HepG2 (cell line): ENCODE measurements at regions not wholly inside any gene's neighbourhood (a gene's known extent, or its start where the extent isn't known, plus 50 kb on each side); places are given as distances from the start of the nearest gene placed in this dataset.

ENCODE experiments used
- ATAC-seq: fragments of 200-7000 bp; cut with Tn5 transposase; 3 replicates; pipeline ENCODE4 v1.9.1; 2020; ENCODE audit warnings: mild to moderate bottlenecking, moderate library complexity
- BruUV-seq: library from RNA; stranded (reverse); fragments of 400-500 nt; replicated peaks from 2 replicates; lab custom pipeline; 2021; lab: Mats Ljungman, UMichigan
- CTCF ChIA-PET: fragments of 300-600 bp; formaldehyde crosslinking; extraction: SDS; loops from one replicate; lab custom pipeline; 2021; ENCODE audit warnings: low total read pairs, inconsistent platforms, low intra/inter-chr PET ratio; lab: Yijun Ruan, JAX
- POLR2A ChIA-PET: fragments of 350-600 bp; sonication (Branson Sonifier 250); formaldehyde crosslinking; loops from one replicate; lab custom pipeline; 2020; ENCODE audit warnings: antibody characterized with exemption, inconsistent platforms; lab: Yijun Ruan, JAX
- DNase-seq: peaks from one replicate; pipeline ENCODE4 v3.0.0-alpha.2; 2015; ENCODE audit warnings: low spot score
- FAIRE-seq: peaks from 3 replicates; lab custom pipeline; 2011; peaks lifted over from hg19 to GRCh38; lab: Jason Lieb, UNC
- H2AFZ ChIP-seq: one replicate; pipeline ENCODE4 v1.6.1; 2011; ENCODE audit warnings: low read length, inconsistent platforms
- H3K27ac ChIP-seq: fragments of 300-600 bp; 3 replicates; pipeline ENCODE4 v1.8.0; 2011; ENCODE audit warnings: mixed run types, mild to moderate bottlenecking, mixed read lengths, low read length, inconsistent platforms; ENCODE audit not compliant: insufficient read depth; ENCODE audit errors: extremely low read length
- H3K27me3 ChIP-seq, 2 experiments: fragments of 200-600 bp in 1 of 2; 2 replicates in 1 of 2; 3 replicates in 1 of 2; pipeline versions ENCODE4 v1.6.0 to v1.8.0; 2011; ENCODE audit warnings: low read length in 2 of 2, mild to moderate bottlenecking in 2 of 2, moderate library complexity in 2 of 2, inconsistent platforms in 1 of 2; ENCODE audit not compliant: insufficient read depth in 2 of 2, control insufficient read depth in 1 of 2
- H3K36me3 ChIP-seq, 2 experiments: fragments of 200-600 bp in 1 of 2; replicated peaks in 1 of 2; 2 replicates in 1 of 2; 3 replicates in 1 of 2; pipeline versions ENCODE4 v1.5.1 to v1.8.0; 2011; ENCODE audit warnings: low read length in 2 of 2, inconsistent platforms in 1 of 2; ENCODE audit not compliant: insufficient read depth in 2 of 2, control insufficient read depth in 1 of 2
- H3K4me1 ChIP-seq: 2 replicates; pipeline ENCODE4 v1.5.1; 2012; ENCODE audit warnings: low read length, inconsistent platforms; ENCODE audit not compliant: insufficient read depth
- H3K4me2 ChIP-seq: 2 replicates; pipeline ENCODE4 v1.6.0; 2011; ENCODE audit warnings: low read depth, low read length, inconsistent platforms
- H3K4me3 ChIP-seq, 3 experiments: fragments of 200-600 bp in 1 of 3; sonication (generic), shearing (Covaris generic) in 1 of 3; replicated peaks in 1 of 3; 2 replicates each; pipeline ENCODE4 v1.5.1; 2011 to 2016; ENCODE audit warnings: low read length in 3 of 3, inconsistent platforms in 2 of 3, low read depth in 2 of 3, mild to moderate bottlenecking in 2 of 3, control low read depth in 1 of 3, mixed read lengths in 1 of 3; ENCODE audit not compliant: insufficient read depth in 1 of 3
- H3K79me2 ChIP-seq: one replicate; pipeline ENCODE4 v1.6.1; 2011; ENCODE audit warnings: low read length, inconsistent platforms; ENCODE audit not compliant: insufficient read depth
- H3K9ac ChIP-seq: 2 replicates; pipeline ENCODE4 v1.6.0; 2011; ENCODE audit warnings: mild to moderate bottlenecking, low read depth, low read length, inconsistent platforms; ENCODE audit not compliant: insufficient read depth
- H3K9me3 ChIP-seq: 2 replicates; pipeline ENCODE4 v1.5.1; 2012; ENCODE audit warnings: mild to moderate bottlenecking, low read length
- H4K20me1 ChIP-seq: 2 replicates; pipeline ENCODE4 v1.6.0; 2011; ENCODE audit warnings: inconsistent platforms, mild to moderate bottlenecking, low read length, moderate library complexity; ENCODE audit not compliant: insufficient read depth
- CEBPB ChIP-seq: IDR thresholded peaks from 2 replicates; pipeline ENCODE4 v1.6.1; 2011; ENCODE audit warnings: low read depth, low read length, improper control_type of control experiment, borderline replicate concordance
- EZH2 ChIP-seq: conservative IDR thresholded peaks from 2 replicates; pipeline ENCODE4 v1.6.1; 2012; ENCODE audit warnings: mild to moderate bottlenecking, low read depth, low read length, moderate library complexity
- KAT8 ChIP-seq: IDR thresholded peaks from 2 replicates; pipeline ENCODE4 v1.6.1; 2016; ENCODE audit warnings: missing genetic modification reagents, missing compliant biosample characterization
- MIER3 ChIP-seq: IDR thresholded peaks from 2 replicates; pipeline ENCODE4 v1.6.1; 2016; ENCODE audit warnings: missing compliant biosample characterization, borderline replicate concordance
- NR2F2 ChIP-seq: IDR thresholded peaks from 2 replicates; pipeline ENCODE4 v1.6.1; 2012; ENCODE audit warnings: low read depth, inconsistent platforms, borderline replicate concordance
- SNRNP70 ChIP-seq: fragments of 200-400 bp; formaldehyde crosslinking; IDR thresholded peaks from 2 replicates; pipeline ENCODE4 v1.6.1; 2017; ENCODE audit warnings: mild to moderate bottlenecking, low read depth, low read length, moderate library complexity
- TRIM22 ChIP-seq: fragments of 450-650 bp; IDR thresholded peaks from 2 replicates; pipeline ENCODE4 v1.6.1; 2017
- ZNF280D ChIP-seq: sonication (generic); formaldehyde crosslinking; IDR thresholded peaks from 2 replicates; pipeline ENCODE4 v1.5.1; 2020; ENCODE audit warnings: mild to moderate bottlenecking, missing genetic modification reagents
- ZNF30 ChIP-seq: sonication (generic); formaldehyde crosslinking; IDR thresholded peaks from 2 replicates; pipeline ENCODE4 v1.5.0; 2020; ENCODE audit warnings: mild to moderate bottlenecking, missing genetic modification reagents
- ZNF800 ChIP-seq: sonication (generic); formaldehyde crosslinking; IDR thresholded peaks from 2 replicates; pipeline ENCODE4 v1.4.0; 2020; ENCODE audit warnings: missing genetic modification reagents
- ZNF816 ChIP-seq: sonication (generic); formaldehyde crosslinking; IDR thresholded peaks from 2 replicates; pipeline ENCODE4 v1.8.0; 2022; ENCODE audit warnings: missing genetic modification reagents, mild to moderate bottlenecking, borderline replicate concordance
- WGBS: methylation state at CpG from one replicate; pipeline ENCODE4 v1.1.6; 2017; ENCODE audit warnings: low lambda C conversion rate; 5-methylcytosine and 5-hydroxymethylcytosine counted together
- in situ Hi-C: cut with HindIII; loops from 2 replicates; pipeline ENCODE4 v1.10.0; 2017; ENCODE audit warnings: low pct_unique_long_range_greater_than_20kb; ENCODE audit not compliant: extremely low pct_ligation_motif_present
- intact Hi-C: fragments of 100-400 bp; cut with micrococcal nuclease; formaldehyde crosslinking; loops from one replicate; pipeline ENCODE4 v1.10.0; 2022; ENCODE audit not compliant: unreplicated experiment
- TF ChIP-seq, protein P1 (sequence below): IDR thresholded peaks from 2 replicates; pipeline ENCODE4 v1.6.1; 2016; ENCODE audit warnings: mild to moderate bottlenecking
- TF ChIP-seq, protein P2 (sequence below): IDR thresholded peaks from 2 replicates; pipeline ENCODE4 v1.6.1; 2016; ENCODE audit warnings: low read depth, control low read depth

- TF ChIP-seq, protein P1, sequence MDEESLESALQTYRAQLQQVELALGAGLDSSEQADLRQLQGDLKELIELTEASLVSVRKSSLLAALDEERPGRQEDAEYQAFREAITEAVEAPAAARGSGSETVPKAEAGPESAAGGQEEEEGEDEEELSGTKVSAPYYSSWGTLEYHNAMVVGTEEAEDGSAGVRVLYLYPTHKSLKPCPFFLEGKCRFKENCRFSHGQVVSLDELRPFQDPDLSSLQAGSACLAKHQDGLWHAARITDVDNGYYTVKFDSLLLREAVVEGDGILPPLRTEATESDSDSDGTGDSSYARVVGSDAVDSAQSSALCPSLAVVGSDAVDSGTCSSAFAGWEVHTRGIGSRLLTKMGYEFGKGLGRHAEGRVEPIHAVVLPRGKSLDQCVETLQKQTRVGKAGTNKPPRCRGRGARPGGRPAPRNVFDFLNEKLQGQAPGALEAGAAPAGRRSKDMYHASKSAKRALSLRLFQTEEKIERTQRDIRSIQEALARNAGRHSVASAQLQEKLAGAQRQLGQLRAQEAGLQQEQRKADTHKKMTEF (CRISPR knock-in tag), result no peak
- TF ChIP-seq KAT8 (CRISPR knock-in tag), result no peak
These were observed 75.2 kb upstream of the TBX5 start (continued) for GRCh38 chr12:114481200-114481535.

- in situ Hi-C loops (no loop called here), intact Hi-C loops (no loop called here)
- DNase-seq (no peak), ATAC-seq (no peak), FAIRE-seq (no peak)
- Histone ChIP-seq H3K4me2 (no peak overlapping the region), H3K79me2 (no peaks in the 10 kb centered on the region), H4K20me1 (no peaks in the 10 kb centered on the region), H3K4me1 (no peaks in the 10 kb centered on the region), H3K4me3 (no peak overlapping the region), H3K27ac (no peak overlapping the region), H2AFZ (no peak overlapping the region), H3K9ac (no peak overlapping the region), H3K9me3 (no peaks in the 10 kb centered on the region), H3K36me3 (no peaks in the 10 kb centered on the region), H3K27me3 (peaks cover 6 to 54% of the 10 kb centered on the region in 2 experiments)
- ChIA-PET CTCF (no interaction called here), POLR2A (no interaction called here)
- no TSS peak for BruUV-seq
- WGBS, result 12% methylated on average over 26 of the region's 34 CpGs
- TF ChIP-seq CEBPB (peak; percentile 50; the same call in 1 of the 2 replicates), NR2F2 (no peak), ZNF816 (CRISPR knock-in tag) (no peak), ZNF800 (no peak), EZH2 (peak; percentile 66; the same call in 1 of the 2 replicates), MIER3 (CRISPR knock-in tag) (no peak), ZNF30 (CRISPR knock-in tag) (no peak), SNRNP70 (no peak), TRIM22 (no peak), ZNF280D (CRISPR knock-in tag) (no peak)
- TF ChIP-seq, protein P2, sequence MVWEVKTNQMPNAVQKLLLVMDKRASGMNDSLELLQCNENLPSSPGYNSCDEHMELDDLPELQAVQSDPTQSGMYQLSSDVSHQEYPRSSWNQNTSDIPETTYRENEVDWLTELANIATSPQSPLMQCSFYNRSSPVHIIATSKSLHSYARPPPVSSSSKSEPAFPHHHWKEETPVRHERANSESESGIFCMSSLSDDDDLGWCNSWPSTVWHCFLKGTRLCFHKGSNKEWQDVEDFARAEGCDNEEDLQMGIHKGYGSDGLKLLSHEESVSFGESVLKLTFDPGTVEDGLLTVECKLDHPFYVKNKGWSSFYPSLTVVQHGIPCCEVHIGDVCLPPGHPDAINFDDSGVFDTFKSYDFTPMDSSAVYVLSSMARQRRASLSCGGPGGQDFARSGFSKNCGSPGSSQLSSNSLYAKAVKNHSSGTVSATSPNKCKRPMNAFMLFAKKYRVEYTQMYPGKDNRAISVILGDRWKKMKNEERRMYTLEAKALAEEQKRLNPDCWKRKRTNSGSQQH (CRISPR knock-in tag), result no peak
These were observed 74.6 kb upstream of the TBX5 start for GRCh38 chr12:114480337-114481199.
